ENCODE measurements at regions not wholly inside any gene's neighbourhood (a gene's known extent, or its start where the extent isn't known, plus 50 kb on each side); places are given as distances from the start of the nearest gene placed in this dataset.

GRCh38 chr16:6377956-6378355 lies 954.7 kb upstream of the RBFOX1 start:
- Histone ChIP-seq H3K9ac (ENCODE audit: insufficient read depth, low read depth, low read length) (no peak overlapping the region), H3K4me2 (ENCODE audit: low read depth, low read length) (no peak overlapping the region), H3K4me3 (replicated peaks in 1 of 3; ENCODE audit: insufficient read depth in 1 of 3, low read depth in 2 of 3, low read length in 3 of 3) (no peak overlapping the region), H4K20me1 (ENCODE audit: insufficient read depth, low read length) (no peaks in the 10 kb centered on the region), H2AFZ (ENCODE audit: low read length) (no peak overlapping the region), H3K27me3 (ENCODE audit: control insufficient read depth in 1 of 2, insufficient read depth in 2 of 2, low read length in 2 of 2) (no peaks in the 10 kb centered on the region), H3K36me3 (replicated peaks in 1 of 2; ENCODE audit: control insufficient read depth in 1 of 2, insufficient read depth in 2 of 2, low read length in 2 of 2) (no peaks in the 10 kb centered on the region), H3K4me1 (ENCODE audit: insufficient read depth, low read length) (no peaks in the 10 kb centered on the region), H3K9me3 (ENCODE audit: low read length) (peaks cover 23% of the 10 kb centered on the region), H3K79me2 (ENCODE audit: insufficient read depth, low read length) (no peaks in the 10 kb centered on the region), H3K27ac (ENCODE audit: extremely low read length, insufficient read depth, low read length) (no peak overlapping the region)
- WGBS (ENCODE audit: low lambda C conversion rate), result 0% methylated on average over 5 of the region's 11 CpGs
- DNase-seq (ENCODE audit: low spot score) (no peak), FAIRE-seq (no peak), ATAC-seq (no peak)
- POLR2A ChIA-PET, result no interaction called here
- no TSS peak for BruUV-seq (replicated peaks)
- CTCF ChIA-PET (ENCODE audit: low intra/inter-chr PET ratio, low total read pairs), result no interaction called here
- intact Hi-C loops (cut with micrococcal nuclease; ENCODE audit: unreplicated experiment) (no loop called here), in situ Hi-C loops (cut with HindIII; ENCODE audit: extremely low pct_ligation_motif_present, low pct_unique_long_range_greater_than_20kb) (no loop called here)
- TF ChIP-seq RFXANK (CRISPR knock-in tag; IDR thresholded peaks at IDR 0.05) (no peak), ZNF546 (CRISPR knock-in tag; conservative IDR thresholded peaks at IDR 0.05) (no peak), AGO2 (optimal IDR thresholded peaks at IDR 0.05; ENCODE audit: low read depth, low read length) (no peak), ZFP62 (CRISPR knock-in tag; IDR thresholded peaks at IDR 0.05) (no peak), CERS6 (CRISPR knock-in tag; IDR thresholded peaks at IDR 0.05) (no peak), HNRNPL (IDR thresholded peaks at IDR 0.05; ENCODE audit: low read depth, low read length) (no peak), BORCS8-MEF2B (CRISPR knock-in tag; IDR thresholded peaks at IDR 0.05) (no peak), ATF7-NPFF (CRISPR knock-in tag; IDR thresholded peaks at IDR 0.05; ENCODE audit: low read depth) (no peak), SIX4 (CRISPR knock-in tag; IDR thresholded peaks at IDR 0.05) (no peak), ZSCAN29 (CRISPR knock-in tag; conservative IDR thresholded peaks at IDR 0.05) (no peak), FLYWCH1 (CRISPR knock-in tag; IDR thresholded peaks at IDR 0.05) (no peak), ARID3A (IDR thresholded peaks at IDR 0.05; ENCODE audit: low read depth, low read length) (no peak), HBP1 (CRISPR knock-in tag; IDR thresholded peaks at IDR 0.05; ENCODE audit: low read depth) (no peak), NCOR1 (IDR thresholded peaks at IDR 0.05; ENCODE audit: borderline replicate concordance, low read length) (no peak)

Measured in HepG2 (cell line).